ENCODE measurements at regions not wholly inside any gene's neighbourhood (a gene's known extent, or its start where the extent isn't known, plus 50 kb on each side); places are given as distances from the start of the nearest gene placed in this dataset.

GRCh38 chr5:99835791-99836190, 699.4 kb upstream of the FAM174A start:
- no peak overlapping the region for H4K91ac ChIP-seq (ENCODE audit: insufficient read length, low read depth, low read length)
- H3K23me2 ChIP-seq (ENCODE audit: insufficient read length, low read depth, low read length, poor library complexity, severe bottlenecking), result no peaks in the 10 kb centered on the region
- no peaks in the 10 kb centered on the region for H4K20me1 ChIP-seq (ENCODE audit: control insufficient read depth, insufficient read depth, insufficient read length)
- H3K27ac Mint-ChIP-seq, result no peak overlapping the region
- H3K27ac ChIP-seq (ENCODE audit: insufficient read length, low read depth, low read length), result no peak overlapping the region
- H2BK5ac ChIP-seq (ENCODE audit: insufficient read length, low read length), result no peak overlapping the region
- H4K5ac ChIP-seq (ENCODE audit: insufficient read length, low read depth, low read length), result no peak overlapping the region
- no peaks in the 10 kb centered on the region for H3K9me3 Mint-ChIP-seq
- no peak overlapping the region for H3K18ac ChIP-seq (ENCODE audit: insufficient read length, low read depth, low read length)
- H3K4ac ChIP-seq (ENCODE audit: low read depth, low read length), result no peak overlapping the region
- no peaks in the 10 kb centered on the region for H3K36me3 Mint-ChIP-seq (ENCODE audit: insufficient read depth in 1 of 3, low read depth in 3 of 3)
- no peak overlapping the region for H3K4me3 Mint-ChIP-seq
- no peaks in the 10 kb centered on the region for H3K79me2 ChIP-seq (ENCODE audit: insufficient read depth, low read length)
- no peaks in the 10 kb centered on the region for H3K27me3 Mint-ChIP-seq (ENCODE audit: low read depth)
- no peak overlapping the region for H2AK5ac ChIP-seq (ENCODE audit: insufficient read length, low read length)
- no peak overlapping the region for H4K8ac ChIP-seq (replicated peaks; ENCODE audit: insufficient read length, low read depth, low read length)
- no peaks in the 10 kb centered on the region for H3K4me1 Mint-ChIP-seq
- H3K4me1 ChIP-seq (ENCODE audit: insufficient read depth, low read length), result no peaks in the 10 kb centered on the region
- no peak overlapping the region for H3K14ac ChIP-seq (ENCODE audit: insufficient read depth, low read length)
- no peak overlapping the region for H3K56ac ChIP-seq (ENCODE audit: insufficient read length, low read depth, low read length)
- no CpG with 5 or more reads among the region's 4 CpGs for WGBS (ENCODE audit: extremely low coverage, insufficient read length, low lambda C conversion rate)
- no peak overlapping the region for H3K4me2 ChIP-seq (ENCODE audit: insufficient read depth, insufficient read length, low read length)
- no peak for DNase-seq
- H3K9me3 ChIP-seq (ENCODE audit: control insufficient read depth, low read depth, low read length), result no peaks in the 10 kb centered on the region
- no peak overlapping the region for H3K23ac ChIP-seq (ENCODE audit: insufficient read length, low read depth, low read length)
- TF ChIP-seq, protein P1, sequence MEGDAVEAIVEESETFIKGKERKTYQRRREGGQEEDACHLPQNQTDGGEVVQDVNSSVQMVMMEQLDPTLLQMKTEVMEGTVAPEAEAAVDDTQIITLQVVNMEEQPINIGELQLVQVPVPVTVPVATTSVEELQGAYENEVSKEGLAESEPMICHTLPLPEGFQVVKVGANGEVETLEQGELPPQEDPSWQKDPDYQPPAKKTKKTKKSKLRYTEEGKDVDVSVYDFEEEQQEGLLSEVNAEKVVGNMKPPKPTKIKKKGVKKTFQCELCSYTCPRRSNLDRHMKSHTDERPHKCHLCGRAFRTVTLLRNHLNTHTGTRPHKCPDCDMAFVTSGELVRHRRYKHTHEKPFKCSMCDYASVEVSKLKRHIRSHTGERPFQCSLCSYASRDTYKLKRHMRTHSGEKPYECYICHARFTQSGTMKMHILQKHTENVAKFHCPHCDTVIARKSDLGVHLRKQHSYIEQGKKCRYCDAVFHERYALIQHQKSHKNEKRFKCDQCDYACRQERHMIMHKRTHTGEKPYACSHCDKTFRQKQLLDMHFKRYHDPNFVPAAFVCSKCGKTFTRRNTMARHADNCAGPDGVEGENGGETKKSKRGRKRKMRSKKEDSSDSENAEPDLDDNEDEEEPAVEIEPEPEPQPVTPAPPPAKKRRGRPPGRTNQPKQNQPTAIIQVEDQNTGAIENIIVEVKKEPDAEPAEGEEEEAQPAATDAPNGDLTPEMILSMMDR (conservative IDR thresholded peaks at IDR 0.05), result no peak
- H3T11ph ChIP-seq (ENCODE audit: low read length), result no peak overlapping the region
- no peaks in the 10 kb centered on the region for H3K27me3 ChIP-seq (ENCODE audit: insufficient read depth, low read length)
- no peak overlapping the region for H2BK120ac ChIP-seq (ENCODE audit: low read depth, low read length, poor library complexity, severe bottlenecking)
- H2BK12ac ChIP-seq (ENCODE audit: insufficient read length, low read depth, low read length), result no peak overlapping the region
- H3K79me1 ChIP-seq (ENCODE audit: insufficient read depth, low read depth, low read length, poor library complexity, severe bottlenecking), result no peaks in the 10 kb centered on the region
- no peak overlapping the region for H3K9ac ChIP-seq (ENCODE audit: extremely low read depth, insufficient read length, low read length)
- H2BK20ac ChIP-seq (ENCODE audit: low read depth, low read length, poor library complexity, severe bottlenecking), result no peak overlapping the region
- H2BK15ac ChIP-seq (ENCODE audit: low read depth, low read length), result no peak overlapping the region
- H2AFZ ChIP-seq (ENCODE audit: low read length), result no peak overlapping the region
